GM21526 (cell line): ENCODE measurements at regions not wholly inside any gene's neighbourhood (a gene's known extent, or its start where the extent isn't known, plus 50 kb on each side); places are given as distances from the start of the nearest gene placed in this dataset.

Source experiments
- ATAC-seq: cut with Tn5 transposase; IDR thresholded peaks from one replicate; pipeline ENCODE4 v1.9.1; 2021; ENCODE audit warnings: moderate library complexity; ENCODE audit not compliant: unreplicated experiment, low FRiP score

DNA sequence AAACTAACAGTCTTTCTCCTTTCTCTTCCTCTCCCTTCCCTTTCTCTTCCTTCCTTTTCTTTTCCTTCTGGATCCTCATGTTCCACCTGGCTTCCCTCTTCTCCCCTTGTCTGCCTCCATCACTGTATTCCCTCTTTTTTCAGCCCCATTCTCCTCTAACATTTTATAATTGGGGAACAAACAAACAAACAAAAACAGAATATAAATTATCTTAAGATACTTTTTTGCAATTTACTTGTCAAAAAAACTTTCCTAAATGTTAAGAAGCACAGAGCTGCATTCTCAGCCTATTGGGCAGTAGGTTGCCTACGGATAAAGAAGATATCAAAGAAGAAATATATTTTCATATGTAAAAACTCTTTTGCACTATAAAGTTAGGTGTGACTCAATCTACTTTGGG, 1382.2 kb upstream of the MIR17HG start:
- ATAC-seq = no peak

GRCh38 chr13:89966524-89966923, 1381.0 kb upstream of the MIR17HG start:
- no peak for ATAC-seq

DNA sequence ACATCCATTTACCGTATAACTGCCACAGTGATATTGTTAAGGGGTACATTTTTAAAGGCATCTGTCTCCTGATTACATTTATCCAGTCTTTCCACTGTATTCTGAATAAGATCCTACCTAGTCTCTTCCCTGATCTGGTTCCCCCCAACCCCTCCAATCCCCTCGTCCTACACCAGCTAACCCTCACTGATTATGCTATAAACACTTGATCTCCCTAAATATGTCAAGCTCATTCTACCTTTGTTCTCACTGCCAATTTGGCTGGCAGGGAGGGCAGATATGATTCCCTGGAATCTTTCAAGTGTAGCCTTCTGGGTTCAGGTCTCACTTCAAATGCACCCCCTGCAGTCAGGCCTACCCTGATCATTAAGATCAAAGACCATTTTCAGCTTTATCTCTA, 1379.8 kb upstream of the MIR17HG start:
- ATAC-seq = no peak

DNA sequence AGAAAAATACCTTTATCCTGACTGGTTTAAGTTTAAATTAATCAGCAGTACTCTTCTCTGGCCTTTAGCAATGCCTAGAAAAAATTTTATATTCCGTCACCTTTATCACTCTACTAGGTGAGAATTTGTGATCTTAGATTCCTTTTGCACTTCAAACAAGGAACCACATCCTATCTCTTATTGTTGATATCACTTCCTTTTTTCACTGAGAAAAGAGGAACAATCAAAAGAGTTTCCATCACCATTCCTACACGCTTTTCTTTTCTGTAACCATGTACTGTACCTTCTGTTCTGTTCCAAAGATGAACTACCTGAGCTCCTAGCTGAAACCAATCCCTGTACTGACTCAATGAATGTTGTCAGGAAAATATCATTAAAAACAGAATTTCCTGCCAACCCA, 1379.0 kb upstream of the MIR17HG start:
- ATAC-seq = no peak

GRCh38 chr13:89970353-89970709, 1377.2 kb upstream of the MIR17HG start:
- no peak for ATAC-seq

- no peak for ATAC-seq
Measured at GRCh38 chr13:89977203-89977602, 1370.3 kb upstream of the MIR17HG start.

DNA sequence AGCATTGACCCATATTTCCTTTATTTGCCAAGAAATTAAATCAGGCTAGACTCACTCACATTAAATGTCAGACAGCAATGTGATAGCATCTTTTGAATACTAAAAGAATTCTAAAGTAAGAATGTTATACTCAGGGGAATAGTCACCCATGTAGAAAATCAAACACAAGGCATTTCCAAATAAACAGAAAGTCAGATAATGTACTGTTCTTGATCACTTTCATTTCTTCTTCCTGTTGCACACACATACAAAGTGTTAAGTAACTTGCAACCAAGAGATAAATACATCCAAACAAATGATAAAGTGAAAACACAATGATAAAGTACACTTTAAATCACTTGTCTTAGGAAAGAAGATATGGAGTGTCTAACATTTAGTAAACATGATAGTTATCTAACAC, 1366.6 kb upstream of the MIR17HG start:
- no peak for ATAC-seq

GRCh38 chr13:89982407-89983095, 1364.9 kb upstream of the MIR17HG start:
- no peak for ATAC-seq

DNA sequence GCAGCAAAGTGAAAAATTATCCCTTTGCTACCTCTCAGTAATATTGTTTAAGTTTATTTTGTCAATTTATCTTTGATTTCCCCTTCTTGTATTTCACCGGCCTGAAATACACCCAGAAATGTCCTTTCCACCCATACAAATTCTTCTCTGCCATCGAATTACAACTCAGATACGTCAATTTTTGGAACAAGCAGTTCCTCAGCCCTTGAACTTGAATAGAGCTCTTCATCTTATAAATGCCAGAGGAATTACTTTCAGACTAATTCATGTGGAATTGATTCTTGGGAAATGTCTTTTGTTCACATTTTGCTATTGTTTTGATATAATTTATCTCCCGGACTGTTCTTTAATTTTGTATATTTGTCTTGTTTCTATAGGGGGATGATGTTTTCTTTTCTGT, 1359.3 kb upstream of the MIR17HG start:
- ATAC-seq = no peak

GRCh38 chr13:90003566-90003965, 1343.9 kb upstream of the MIR17HG start:
- no peak for ATAC-seq

- no peak for ATAC-seq
Measured at GRCh38 chr13:90008707-90009149, 1338.8 kb upstream of the MIR17HG start.

DNA sequence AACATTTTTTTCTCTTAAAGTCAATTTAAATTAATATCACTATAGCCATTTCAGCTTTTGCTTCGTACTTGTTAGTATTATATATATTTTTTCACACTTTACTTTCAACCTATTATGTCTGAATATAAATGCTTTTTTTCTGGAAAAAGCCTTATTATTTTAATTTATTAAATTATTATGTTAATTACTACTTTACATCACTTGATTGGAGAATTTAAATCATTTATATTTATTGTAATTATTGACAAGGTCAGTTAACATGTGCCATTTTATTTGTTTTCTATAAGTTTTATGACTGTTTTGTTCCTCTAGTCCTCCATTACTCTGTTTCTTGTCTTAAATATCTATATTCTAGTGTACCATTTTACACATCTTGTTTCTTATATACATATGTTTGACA, 1333.4 kb upstream of the MIR17HG start:
- ATAC-seq = no peak

DNA sequence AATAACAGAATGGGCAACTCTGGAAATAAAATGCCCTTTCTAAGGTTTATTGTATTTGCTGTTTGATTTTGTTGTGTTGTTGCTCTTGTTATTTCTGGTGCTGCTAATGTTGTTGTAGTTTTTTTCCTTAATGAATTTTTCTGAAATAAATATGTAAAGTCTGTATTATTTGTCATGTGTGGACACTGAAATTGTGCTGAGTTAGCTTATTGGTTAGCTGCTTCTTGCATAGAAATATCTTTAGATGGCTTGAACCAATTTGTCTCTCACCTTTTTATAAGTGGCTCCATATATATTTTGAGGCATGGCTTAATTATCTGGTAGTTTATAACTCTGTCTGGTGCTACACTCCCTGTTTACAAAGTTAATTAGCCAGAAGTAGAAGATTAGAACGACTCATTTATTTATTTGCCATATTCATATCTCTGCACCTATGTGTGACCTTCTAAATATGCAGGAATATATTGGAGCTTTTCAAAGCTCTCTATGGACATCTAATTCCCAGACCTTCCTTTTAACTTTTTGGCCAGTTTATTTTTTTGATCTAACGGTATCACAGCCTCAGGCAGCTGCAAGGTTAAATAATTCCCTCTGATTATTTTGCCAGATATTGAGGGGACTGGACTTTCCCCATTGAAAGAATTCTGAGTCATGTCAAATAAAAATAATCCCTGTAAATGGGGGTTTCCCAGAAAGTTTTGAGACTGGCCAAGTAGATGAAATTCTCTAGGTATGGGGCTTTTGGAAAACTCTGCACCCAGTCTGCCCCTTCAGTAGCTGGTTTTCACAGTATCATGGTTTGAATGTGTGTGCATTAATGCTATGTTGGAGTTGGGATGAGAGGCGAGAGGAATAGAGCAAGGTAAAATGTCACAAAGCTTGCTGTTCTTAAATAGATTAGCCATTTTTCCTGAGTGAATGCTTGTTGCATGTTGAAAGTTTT, 1331.7 kb upstream of the MIR17HG start:
- ATAC-seq = no peak

- no peak for ATAC-seq
Measured at GRCh38 chr13:90016688-90017087, 1330.8 kb upstream of the MIR17HG start.

DNA sequence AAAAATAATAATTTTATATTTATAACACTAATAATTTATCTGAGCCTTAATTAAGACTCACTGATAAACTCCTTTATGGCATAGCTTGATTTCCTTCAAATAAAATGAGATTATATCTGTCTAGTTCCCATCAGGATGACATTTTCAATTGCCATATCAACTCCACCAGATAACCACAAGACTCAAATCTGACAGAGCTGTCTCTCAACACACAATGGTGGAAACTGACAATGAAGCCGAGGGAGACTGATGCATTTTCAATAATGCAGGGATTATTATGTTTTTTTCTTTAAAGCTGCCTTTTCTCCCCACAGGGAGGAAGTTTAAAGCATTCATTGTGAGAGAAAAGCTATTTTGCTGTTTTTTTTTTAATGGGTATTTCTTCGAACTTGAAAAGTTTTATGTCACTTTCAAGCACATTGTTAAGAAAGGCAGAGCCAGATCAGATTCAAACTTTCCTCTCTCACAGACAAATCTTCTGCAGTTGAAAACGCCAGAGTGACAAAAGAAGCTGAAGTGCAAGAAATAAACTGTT, 1326.9 kb upstream of the MIR17HG start:
- ATAC-seq = no peak

DNA sequence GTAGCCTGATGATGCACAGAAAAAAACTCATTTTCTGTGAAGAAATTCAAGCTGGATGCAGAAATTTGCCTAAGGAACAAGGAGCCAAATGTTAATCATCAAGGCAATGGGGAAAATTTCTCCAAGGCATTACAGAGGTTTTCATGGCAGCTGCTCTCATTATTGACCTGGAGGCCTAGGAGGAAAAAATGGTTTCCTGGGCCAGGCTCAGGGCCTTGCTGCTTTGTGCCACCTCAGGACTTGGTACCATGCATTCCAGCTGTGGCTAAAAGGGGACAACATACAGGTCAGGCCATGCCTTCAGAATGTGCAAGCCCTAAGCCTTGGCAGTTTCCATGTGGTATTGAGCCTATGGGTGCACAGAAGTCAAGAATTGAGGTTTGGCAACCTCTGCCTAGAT, 1320.1 kb upstream of the MIR17HG start:
- ATAC-seq = no peak

DNA sequence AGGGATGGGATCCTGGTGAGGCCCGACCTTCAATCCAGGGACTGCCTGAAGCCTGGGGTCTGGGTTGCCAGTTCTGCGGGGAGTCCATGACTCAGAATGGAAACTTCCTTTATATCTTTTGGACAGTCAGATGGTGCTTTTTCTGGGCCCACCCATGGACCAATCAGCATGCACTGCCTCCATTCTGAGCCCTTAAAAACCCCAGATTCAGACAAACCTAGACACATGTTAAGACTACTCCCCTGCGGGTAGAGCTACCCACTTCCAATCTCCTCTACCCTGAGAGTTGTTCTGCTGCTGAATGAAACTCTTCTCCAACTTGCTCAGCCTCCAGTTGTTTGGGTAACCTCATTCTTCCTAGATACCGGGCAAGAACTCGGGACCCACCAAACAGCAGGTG, 1315.2 kb upstream of the MIR17HG start:
- no peak for ATAC-seq

DNA sequence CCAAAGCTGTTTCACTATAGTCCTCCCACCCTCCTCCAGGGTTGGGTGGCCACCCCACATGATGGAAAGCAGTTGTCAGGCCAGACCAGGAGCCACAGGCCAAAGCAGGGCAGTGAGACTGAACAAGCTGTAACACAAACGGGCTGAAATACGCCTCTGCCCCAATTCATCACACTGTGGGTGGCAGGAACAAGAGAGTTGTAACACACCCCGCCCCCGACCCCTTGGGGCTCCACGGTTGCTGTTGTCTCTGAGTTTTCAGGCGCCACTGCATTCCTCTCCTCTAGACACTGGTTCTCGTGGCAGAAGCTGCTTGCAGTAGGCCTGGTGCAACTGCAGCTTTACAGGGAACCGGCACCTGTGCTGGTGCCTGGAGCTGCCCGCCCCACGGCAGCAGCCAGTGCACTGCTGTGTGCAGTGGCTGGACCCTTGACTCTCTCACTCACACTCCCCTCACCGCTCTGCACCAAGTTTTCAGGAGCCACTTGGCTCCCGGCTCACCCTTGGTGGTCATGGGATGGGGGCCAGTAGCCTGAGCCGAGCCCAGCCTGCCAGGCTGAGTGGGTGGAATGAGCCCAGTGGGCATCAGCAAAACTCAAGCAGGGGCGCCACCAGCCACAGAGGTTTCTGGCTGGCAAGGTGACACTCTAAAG, 1314.5 kb upstream of the MIR17HG start:
- no peak for ATAC-seq

GRCh38 chr13:90039516-90039915, 1308.0 kb upstream of the MIR17HG start:
- no peak for ATAC-seq

GRCh38 chr13:90047600-90047999, 1299.9 kb upstream of the MIR17HG start:
- no peak for ATAC-seq

DNA sequence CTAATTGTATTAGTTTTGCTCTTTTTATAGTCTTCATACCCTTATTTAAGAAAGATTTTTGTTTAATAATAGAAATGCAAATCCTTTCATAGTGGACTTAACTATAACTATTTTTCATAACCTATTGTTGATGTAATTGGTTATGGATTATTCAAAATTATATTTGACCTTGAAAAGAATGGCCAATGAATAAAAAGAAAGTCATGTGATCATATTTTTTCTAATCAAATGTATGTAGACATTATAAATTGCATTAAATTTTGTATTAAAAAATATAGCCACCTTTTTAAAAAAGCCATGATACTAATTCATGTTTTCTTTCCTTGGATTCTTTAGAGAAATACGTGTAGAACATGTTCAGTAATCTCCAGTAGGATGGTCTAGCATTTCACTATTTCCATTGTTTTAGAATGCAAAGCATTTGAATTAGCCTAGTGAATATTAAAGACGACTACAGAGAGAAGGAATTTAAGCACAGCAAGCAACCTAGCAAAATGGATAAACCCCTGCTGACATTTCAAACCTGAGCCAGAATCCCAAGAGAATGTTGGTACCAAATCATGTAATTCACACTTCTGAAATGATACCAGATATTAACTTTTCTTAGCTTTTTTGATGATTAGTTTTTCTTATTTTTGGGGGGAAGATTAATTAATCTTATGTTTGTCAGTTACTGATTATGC, 1297.4 kb upstream of the MIR17HG start:
- no peak for ATAC-seq
